DOHH2 (cell line): ENCODE measurements at regions not wholly inside any gene's neighbourhood (a gene's known extent, or its start where the extent isn't known, plus 50 kb on each side); places are given as distances from the start of the nearest gene placed in this dataset.

Source experiments
- CTCF ChIP-seq: fragments of 200-600 bp; sonication (generic); IDR thresholded peaks from one replicate; pipeline ENCODE4 v1.5.1; 2014; ENCODE audit warnings: antibody characterized with exemption, mild to moderate bottlenecking, low read depth, low read length; ENCODE audit not compliant: poor library complexity, severe bottlenecking
- EZH2phosphoT487 ChIP-seq: fragments of 200-600 bp; sonication (generic); IDR thresholded peaks from 2 replicates; pipeline ENCODE4 v1.6.1; 2017; ENCODE audit warnings: borderline replicate concordance, mild to moderate bottlenecking, antibody characterized with exemption, low read length, moderate library complexity, mixed read lengths

DNA sequence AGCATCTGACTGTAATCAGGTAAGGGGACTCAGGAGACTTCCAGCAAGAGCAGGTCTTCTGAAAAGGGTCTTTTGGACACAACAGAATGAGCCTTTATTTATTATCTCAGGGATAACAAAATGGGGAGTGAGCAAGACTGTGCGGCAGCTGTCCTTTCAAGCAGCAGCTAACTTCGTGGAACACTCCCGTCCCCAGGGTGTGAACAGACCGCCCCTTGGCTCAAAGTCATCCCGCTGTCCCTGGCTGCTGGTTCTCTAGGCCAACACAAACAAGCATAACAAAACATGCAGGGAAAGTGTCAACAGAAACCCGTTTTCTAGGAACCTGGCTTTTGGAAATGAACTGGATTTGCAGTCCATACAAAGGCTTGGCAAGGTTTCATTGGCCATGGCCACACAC lies 787.9 kb upstream of the FANCL start:
- TF ChIP-seq CTCF, result no peak
- TF ChIP-seq EZH2phosphoT487, result no peak
